ENCODE measurements at regions not wholly inside any gene's neighbourhood (a gene's known extent, or its start where the extent isn't known, plus 50 kb on each side); places are given as distances from the start of the nearest gene placed in this dataset.

GRCh38 chr6:20006037-20006436, 168.9 kb downstream of the ID4 start:
- no peak for TF ChIP-seq CTCF (IDR thresholded peaks at IDR 0.05)
- Histone ChIP-seq H3K9me3 (no peaks in the 10 kb centered on the region), H3K36me3 (ENCODE audit: low read depth) (no peaks in the 10 kb centered on the region), H3K4me1 (ENCODE audit: low read depth) (no peaks in the 10 kb centered on the region), H3K4me3 (no peak overlapping the region)
- intact Hi-C loops (cut with DNase I, micrococcal nuclease), result no loop called here
- no peak for DNase-seq
- no peak for ATAC-seq

- Histone ChIP-seq H3K36me3 (ENCODE audit: low read depth) (no peaks in the 10 kb centered on the region), H3K9me3 (no peaks in the 10 kb centered on the region), H3K4me3 (no peak overlapping the region), H3K4me1 (ENCODE audit: low read depth) (no peaks in the 10 kb centered on the region)
- DNase-seq (no peak), ATAC-seq (no peak)
- TF ChIP-seq CTCF (IDR thresholded peaks at IDR 0.05), result no peak
- intact Hi-C loops (cut with DNase I, micrococcal nuclease), result no loop called here
Observed at GRCh38 chr6:20008131-20008530, 171.0 kb downstream of the ID4 start.

- intact Hi-C loops (cut with DNase I, micrococcal nuclease), result no loop called here
- H3K4me3 ChIP-seq, result no peak overlapping the region
- no peaks in the 10 kb centered on the region for H3K36me3 ChIP-seq (ENCODE audit: low read depth)
- no peaks in the 10 kb centered on the region for H3K9me3 ChIP-seq
- DNase-seq (no peak), ATAC-seq (no peak)
- no peak for TF ChIP-seq CTCF (IDR thresholded peaks at IDR 0.05)
- H3K4me1 ChIP-seq (ENCODE audit: low read depth), result no peaks in the 10 kb centered on the region
Observed at GRCh38 chr6:20013066-20013861, 176.1 kb downstream of the ID4 start.

GRCh38 chr6:20014508-20014907, 177.3 kb downstream of the ID4 start:
- no peak for DNase-seq
- ATAC-seq, result no peak
- TF ChIP-seq CTCF (IDR thresholded peaks at IDR 0.05), result no peak
- intact Hi-C loops (cut with DNase I, micrococcal nuclease), result no loop called here
- Histone ChIP-seq H3K36me3 (ENCODE audit: low read depth) (no peaks in the 10 kb centered on the region), H3K4me3 (no peak overlapping the region), H3K9me3 (no peaks in the 10 kb centered on the region), H3K4me1 (ENCODE audit: low read depth) (no peaks in the 10 kb centered on the region)

GRCh38 chr6:20020526-20020925, 183.4 kb downstream of the ID4 start:
- TF ChIP-seq CTCF (IDR thresholded peaks at IDR 0.05), result no peak
- Histone ChIP-seq H3K4me3 (no peak overlapping the region), H3K4me1 (ENCODE audit: low read depth) (no peaks in the 10 kb centered on the region), H3K9me3 (no peaks in the 10 kb centered on the region), H3K36me3 (ENCODE audit: low read depth) (no peaks in the 10 kb centered on the region)
- DNase-seq (no peak), ATAC-seq (no peak)
- intact Hi-C loops (cut with DNase I, micrococcal nuclease), result no loop called here

Data from mucosa of descending colon (tissue), 3 donors.